SK-N-SH (cell line): ENCODE measurements at regions not wholly inside any gene's neighbourhood (a gene's known extent, or its start where the extent isn't known, plus 50 kb on each side); places are given as distances from the start of the nearest gene placed in this dataset.

ENCODE experiments used
- EP300 ChIP-seq, 2 experiments: IDR thresholded peaks; 2 replicates each; pipeline versions ENCODE4 v1.4.0 to v1.6.1; 2012; ENCODE audit warnings: borderline replicate concordance in 1 of 2, low read depth in 1 of 2, low read length in 1 of 2
- EZH2phosphoT487 ChIP-seq: fragments of 200-600 bp; sonication (generic); IDR thresholded peaks from 2 replicates; pipeline ENCODE4 v1.6.1; 2017; ENCODE audit warnings: low read depth, mixed run types, mild to moderate bottlenecking, antibody characterized with exemption, moderate library complexity, borderline replicate concordance
- FOXJ3 ChIP-seq: sonication (generic); formaldehyde crosslinking; IDR thresholded peaks from 2 replicates; pipeline ENCODE4 v1.5.1; 2020; ENCODE audit warnings: mild to moderate bottlenecking, missing genetic modification reagents
- FOXM1 ChIP-seq: IDR thresholded peaks from 2 replicates; pipeline ENCODE4 v1.4.0; 2012; ENCODE audit warnings: low read depth, mild to moderate bottlenecking
- GATA2 ChIP-seq: sonication (generic); formaldehyde crosslinking; IDR thresholded peaks from 2 replicates; pipeline ENCODE4 v1.5.0; 2020; ENCODE audit warnings: mild to moderate bottlenecking, missing genetic modification reagents
- POLR2AphosphoS5 ChIP-seq: IDR thresholded peaks from 2 replicates; pipeline ENCODE4 v1.6.1; 2012; ENCODE audit warnings: low read depth, low read length
- RAD21 ChIP-seq: IDR thresholded peaks from 2 replicates; pipeline ENCODE4 v1.6.1; 2012; ENCODE audit warnings: mild to moderate bottlenecking, low read length
- RCOR1 ChIP-seq: fragments of 150-350 bp; IDR thresholded peaks from 2 replicates; pipeline ENCODE4 v1.6.1; 2017; ENCODE audit warnings: antibody characterized with exemption, low read length
- SMC3 ChIP-seq: IDR thresholded peaks from 2 replicates; pipeline ENCODE4 v1.6.1; 2012; ENCODE audit warnings: low read depth, low read length, improper control_type of control experiment
- TF ChIP-seq, protein P1 (sequence below): fragments of 200-600 bp; sonication (generic); IDR thresholded peaks from 2 replicates; pipeline ENCODE4 v1.6.1; 2017; ENCODE audit warnings: antibody characterized with exemption, mild to moderate bottlenecking, moderate library complexity
- TF ChIP-seq, protein P2 (sequence below): IDR thresholded peaks from 2 replicates; pipeline ENCODE4 v1.6.1; 2012; ENCODE audit warnings: mild to moderate bottlenecking, low read depth, low read length, moderate library complexity
- TF ChIP-seq, protein P3 (sequence below): fragments of 150-350 bp; IDR thresholded peaks from 2 replicates; pipeline ENCODE4 v1.6.1; 2017; ENCODE audit warnings: antibody characterized with exemption, low read length, low read depth, borderline replicate concordance
- TF ChIP-seq, protein P4 (sequence below): fragments of 150-350 bp; IDR thresholded peaks from 2 replicates; pipeline ENCODE4 v1.6.1; 2016; ENCODE audit warnings: mild to moderate bottlenecking, low read depth, low read length
- TF ChIP-seq, protein P5 (sequence below): IDR thresholded peaks from 2 replicates; pipeline ENCODE4 v1.4.0; 2012; ENCODE audit warnings: low read depth

DNA sequence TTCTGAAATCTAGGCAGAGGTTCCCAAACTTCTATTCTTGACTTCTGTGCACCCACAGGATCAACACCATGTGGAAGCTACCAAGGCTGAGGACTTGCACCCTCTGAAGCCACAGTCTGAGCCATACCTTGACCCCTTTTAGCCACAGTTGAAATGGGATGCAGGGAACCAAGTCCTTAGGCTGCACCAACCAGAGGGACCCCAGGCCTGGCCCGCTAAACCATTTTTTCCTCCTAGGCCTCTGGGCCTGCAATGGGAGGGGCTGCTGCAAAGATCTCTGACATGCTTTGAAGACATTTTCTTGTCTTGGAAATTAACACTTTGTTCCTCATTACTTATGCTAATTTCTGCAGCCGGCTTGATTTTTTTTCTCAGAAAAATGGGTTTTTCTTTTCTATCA lies 133.9 kb upstream of the TSPAN8 start:
- TF ChIP-seq POLR2AphosphoS5: no peak
- TF ChIP-seq, protein P1, sequence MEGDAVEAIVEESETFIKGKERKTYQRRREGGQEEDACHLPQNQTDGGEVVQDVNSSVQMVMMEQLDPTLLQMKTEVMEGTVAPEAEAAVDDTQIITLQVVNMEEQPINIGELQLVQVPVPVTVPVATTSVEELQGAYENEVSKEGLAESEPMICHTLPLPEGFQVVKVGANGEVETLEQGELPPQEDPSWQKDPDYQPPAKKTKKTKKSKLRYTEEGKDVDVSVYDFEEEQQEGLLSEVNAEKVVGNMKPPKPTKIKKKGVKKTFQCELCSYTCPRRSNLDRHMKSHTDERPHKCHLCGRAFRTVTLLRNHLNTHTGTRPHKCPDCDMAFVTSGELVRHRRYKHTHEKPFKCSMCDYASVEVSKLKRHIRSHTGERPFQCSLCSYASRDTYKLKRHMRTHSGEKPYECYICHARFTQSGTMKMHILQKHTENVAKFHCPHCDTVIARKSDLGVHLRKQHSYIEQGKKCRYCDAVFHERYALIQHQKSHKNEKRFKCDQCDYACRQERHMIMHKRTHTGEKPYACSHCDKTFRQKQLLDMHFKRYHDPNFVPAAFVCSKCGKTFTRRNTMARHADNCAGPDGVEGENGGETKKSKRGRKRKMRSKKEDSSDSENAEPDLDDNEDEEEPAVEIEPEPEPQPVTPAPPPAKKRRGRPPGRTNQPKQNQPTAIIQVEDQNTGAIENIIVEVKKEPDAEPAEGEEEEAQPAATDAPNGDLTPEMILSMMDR: no peak
- TF ChIP-seq, protein P2, sequence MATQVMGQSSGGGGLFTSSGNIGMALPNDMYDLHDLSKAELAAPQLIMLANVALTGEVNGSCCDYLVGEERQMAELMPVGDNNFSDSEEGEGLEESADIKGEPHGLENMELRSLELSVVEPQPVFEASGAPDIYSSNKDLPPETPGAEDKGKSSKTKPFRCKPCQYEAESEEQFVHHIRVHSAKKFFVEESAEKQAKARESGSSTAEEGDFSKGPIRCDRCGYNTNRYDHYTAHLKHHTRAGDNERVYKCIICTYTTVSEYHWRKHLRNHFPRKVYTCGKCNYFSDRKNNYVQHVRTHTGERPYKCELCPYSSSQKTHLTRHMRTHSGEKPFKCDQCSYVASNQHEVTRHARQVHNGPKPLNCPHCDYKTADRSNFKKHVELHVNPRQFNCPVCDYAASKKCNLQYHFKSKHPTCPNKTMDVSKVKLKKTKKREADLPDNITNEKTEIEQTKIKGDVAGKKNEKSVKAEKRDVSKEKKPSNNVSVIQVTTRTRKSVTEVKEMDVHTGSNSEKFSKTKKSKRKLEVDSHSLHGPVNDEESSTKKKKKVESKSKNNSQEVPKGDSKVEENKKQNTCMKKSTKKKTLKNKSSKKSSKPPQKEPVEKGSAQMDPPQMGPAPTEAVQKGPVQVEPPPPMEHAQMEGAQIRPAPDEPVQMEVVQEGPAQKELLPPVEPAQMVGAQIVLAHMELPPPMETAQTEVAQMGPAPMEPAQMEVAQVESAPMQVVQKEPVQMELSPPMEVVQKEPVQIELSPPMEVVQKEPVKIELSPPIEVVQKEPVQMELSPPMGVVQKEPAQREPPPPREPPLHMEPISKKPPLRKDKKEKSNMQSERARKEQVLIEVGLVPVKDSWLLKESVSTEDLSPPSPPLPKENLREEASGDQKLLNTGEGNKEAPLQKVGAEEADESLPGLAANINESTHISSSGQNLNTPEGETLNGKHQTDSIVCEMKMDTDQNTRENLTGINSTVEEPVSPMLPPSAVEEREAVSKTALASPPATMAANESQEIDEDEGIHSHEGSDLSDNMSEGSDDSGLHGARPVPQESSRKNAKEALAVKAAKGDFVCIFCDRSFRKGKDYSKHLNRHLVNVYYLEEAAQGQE: no peak
- TF ChIP-seq, protein P3, sequence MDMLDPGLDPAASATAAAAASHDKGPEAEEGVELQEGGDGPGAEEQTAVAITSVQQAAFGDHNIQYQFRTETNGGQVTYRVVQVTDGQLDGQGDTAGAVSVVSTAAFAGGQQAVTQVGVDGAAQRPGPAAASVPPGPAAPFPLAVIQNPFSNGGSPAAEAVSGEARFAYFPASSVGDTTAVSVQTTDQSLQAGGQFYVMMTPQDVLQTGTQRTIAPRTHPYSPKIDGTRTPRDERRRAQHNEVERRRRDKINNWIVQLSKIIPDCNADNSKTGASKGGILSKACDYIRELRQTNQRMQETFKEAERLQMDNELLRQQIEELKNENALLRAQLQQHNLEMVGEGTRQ: no peak
- TF ChIP-seq RCOR1: no peak
- no peak for TF ChIP-seq EZH2phosphoT487
- no peak for TF ChIP-seq FOXJ3 (CRISPR knock-in tag)
- no peak for TF ChIP-seq SMC3
- TF ChIP-seq RAD21: no peak
- no peak for TF ChIP-seq EP300 (IDR thresholded peaks at IDR 0.05; ENCODE audit: borderline replicate concordance in 1 of 2, low read depth in 1 of 2, low read length in 1 of 2)
- TF ChIP-seq GATA2 (CRISPR knock-in tag): no peak
- no peak for TF ChIP-seq FOXM1
- TF ChIP-seq, protein P4, sequence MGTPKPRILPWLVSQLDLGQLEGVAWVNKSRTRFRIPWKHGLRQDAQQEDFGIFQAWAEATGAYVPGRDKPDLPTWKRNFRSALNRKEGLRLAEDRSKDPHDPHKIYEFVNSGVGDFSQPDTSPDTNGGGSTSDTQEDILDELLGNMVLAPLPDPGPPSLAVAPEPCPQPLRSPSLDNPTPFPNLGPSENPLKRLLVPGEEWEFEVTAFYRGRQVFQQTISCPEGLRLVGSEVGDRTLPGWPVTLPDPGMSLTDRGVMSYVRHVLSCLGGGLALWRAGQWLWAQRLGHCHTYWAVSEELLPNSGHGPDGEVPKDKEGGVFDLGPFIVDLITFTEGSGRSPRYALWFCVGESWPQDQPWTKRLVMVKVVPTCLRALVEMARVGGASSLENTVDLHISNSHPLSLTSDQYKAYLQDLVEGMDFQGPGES: no peak
- TF ChIP-seq, protein P5, sequence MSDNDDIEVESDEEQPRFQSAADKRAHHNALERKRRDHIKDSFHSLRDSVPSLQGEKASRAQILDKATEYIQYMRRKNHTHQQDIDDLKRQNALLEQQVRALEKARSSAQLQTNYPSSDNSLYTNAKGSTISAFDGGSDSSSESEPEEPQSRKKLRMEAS: no peak
